ENCODE measurements at regions not wholly inside any gene's neighbourhood (a gene's known extent, or its start where the extent isn't known, plus 50 kb on each side); places are given as distances from the start of the nearest gene placed in this dataset.
"Not testable (repeated sequence)": the region's sequence is repeated elsewhere in the genome, so short reads cannot be mapped to it uniquely, and the experiment has no call there.

DNA sequence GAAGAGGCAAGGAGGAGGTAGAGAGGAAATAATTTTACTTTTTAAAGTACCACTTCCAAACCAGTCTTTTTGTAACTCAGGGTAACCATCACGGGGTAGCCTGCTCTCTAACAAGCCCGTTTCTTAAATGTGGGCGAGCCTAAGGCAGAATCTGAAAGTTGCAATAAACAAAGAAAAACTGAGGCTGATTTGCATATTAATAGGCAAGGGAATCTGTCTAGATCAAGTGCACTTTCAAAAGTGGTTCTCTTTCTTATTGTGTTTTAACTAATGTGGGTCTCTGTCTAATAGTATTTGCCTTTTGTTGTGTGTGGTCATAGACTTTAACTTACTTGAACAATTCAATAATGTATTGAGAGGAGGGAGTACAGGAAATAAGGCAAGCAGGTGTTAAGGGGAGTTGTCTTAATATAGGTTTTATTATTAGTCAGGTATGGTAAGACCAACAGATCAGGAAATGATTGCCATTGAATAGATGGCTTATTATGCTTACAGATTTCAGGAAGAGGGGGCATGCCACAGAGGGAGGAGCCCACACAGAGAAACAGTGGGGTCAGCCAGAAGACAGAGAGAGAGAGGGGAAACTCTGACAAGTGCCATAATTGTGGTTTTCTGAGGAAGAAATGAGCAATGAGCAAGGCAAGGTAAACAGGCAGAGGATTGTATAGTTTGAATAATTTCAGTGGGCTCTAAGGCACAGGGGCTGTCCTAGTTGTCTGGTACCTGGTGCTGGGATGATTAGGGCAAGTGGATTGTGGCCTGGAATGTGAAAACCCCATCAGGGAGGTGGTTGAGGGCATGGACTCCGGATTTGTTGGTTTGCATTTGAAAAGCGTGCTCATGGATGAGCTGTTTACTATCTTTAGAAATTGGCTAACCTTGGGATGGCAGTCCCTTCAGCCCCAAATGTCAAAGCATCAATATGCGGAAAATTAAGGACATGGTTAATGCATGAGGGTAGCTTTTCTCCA is 237.2 kb downstream of the TOX3 start:
- Histone ChIP-seq H3K4me1 (ENCODE audit: control insufficient read depth, insufficient read depth, low read length, poor library complexity, severe bottlenecking) (no peaks in the 10 kb centered on the region), H3K36me3 (ENCODE audit: control insufficient read depth, insufficient read depth, low read length) (no peaks in the 10 kb centered on the region), H3K27ac (ENCODE audit: low read depth, low read length, severe bottlenecking) (no peak overlapping the region), H3K4me3 (ENCODE audit: extremely low read depth, insufficient read depth, low read length, poor library complexity, severe bottlenecking) (no peak overlapping the region), H3K9me3 (ENCODE audit: control insufficient read depth, low read length) (no peaks in the 10 kb centered on the region)
- WGBS, 2 experiments (ENCODE audit: insufficient coverage in 2 of 2), result 65 to 89% methylated on average over 4 to 6 of the region's 6 CpGs

DNA sequence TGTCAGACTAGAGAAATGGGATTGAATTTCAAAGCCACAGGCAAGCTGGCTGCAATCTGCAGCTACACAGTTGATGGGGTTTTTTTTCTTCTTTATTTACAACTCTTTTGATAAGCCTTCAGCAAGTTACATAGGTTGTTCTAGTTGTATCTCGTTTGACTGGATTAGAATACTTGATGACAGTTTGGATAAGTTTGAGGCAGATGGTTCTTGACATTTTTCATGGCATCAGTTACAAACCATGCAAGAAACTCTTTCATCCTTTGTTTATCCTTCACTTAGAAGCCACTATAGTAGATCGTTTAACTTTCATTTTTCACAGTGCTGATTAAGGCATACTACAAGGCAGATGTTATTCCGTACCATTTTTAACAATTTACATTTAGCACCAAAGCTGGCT is 238.9 kb downstream of the TOX3 start:
- 75 to 78% methylated on average over 2 of the region's 3 CpGs for WGBS, 2 experiments (ENCODE audit: insufficient coverage in 2 of 2)
- H3K9me3 ChIP-seq (ENCODE audit: control insufficient read depth, low read length), result no peaks in the 10 kb centered on the region
- no peaks in the 10 kb centered on the region for H3K36me3 ChIP-seq (ENCODE audit: control insufficient read depth, insufficient read depth, low read length)
- no peak overlapping the region for H3K27ac ChIP-seq (ENCODE audit: low read depth, low read length, severe bottlenecking)
- H3K4me3 ChIP-seq (ENCODE audit: extremely low read depth, insufficient read depth, low read length, poor library complexity, severe bottlenecking), result no peak overlapping the region
- H3K4me1 ChIP-seq (ENCODE audit: control insufficient read depth, insufficient read depth, low read length, poor library complexity, severe bottlenecking), result no peaks in the 10 kb centered on the region

DNA sequence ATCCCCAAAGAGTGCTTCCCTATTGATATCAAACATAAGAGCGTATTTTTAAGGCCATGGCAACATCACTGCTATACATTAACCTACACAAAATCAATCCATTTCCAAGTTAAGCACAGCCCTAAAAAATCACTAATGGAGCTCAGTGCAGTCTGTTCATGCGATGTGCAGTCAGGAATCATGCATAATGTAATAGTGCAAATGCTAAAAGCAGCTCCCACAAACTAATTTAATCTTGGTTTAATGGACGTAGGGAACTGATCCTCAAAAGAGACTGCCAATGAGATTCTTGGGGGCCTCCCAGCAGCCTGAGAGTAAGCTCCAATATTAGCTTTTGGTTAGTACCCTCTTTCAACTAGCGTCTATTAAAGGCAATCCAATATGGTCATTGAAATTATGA is 245.9 kb downstream of the TOX3 start:
- Histone ChIP-seq H3K9me3 (ENCODE audit: control insufficient read depth, low read length) (no peaks in the 10 kb centered on the region), H3K4me1 (ENCODE audit: control insufficient read depth, insufficient read depth, low read length, poor library complexity, severe bottlenecking) (no peaks in the 10 kb centered on the region), H3K4me3 (ENCODE audit: extremely low read depth, insufficient read depth, low read length, poor library complexity, severe bottlenecking) (no peak overlapping the region), H3K27ac (ENCODE audit: low read depth, low read length, severe bottlenecking) (no peak overlapping the region), H3K36me3 (ENCODE audit: control insufficient read depth, insufficient read depth, low read length) (no peaks in the 10 kb centered on the region)
- 91 to 100% methylated on average over 2 to 3 of the region's 4 CpGs for WGBS, 2 experiments (ENCODE audit: insufficient coverage in 2 of 2)

DNA sequence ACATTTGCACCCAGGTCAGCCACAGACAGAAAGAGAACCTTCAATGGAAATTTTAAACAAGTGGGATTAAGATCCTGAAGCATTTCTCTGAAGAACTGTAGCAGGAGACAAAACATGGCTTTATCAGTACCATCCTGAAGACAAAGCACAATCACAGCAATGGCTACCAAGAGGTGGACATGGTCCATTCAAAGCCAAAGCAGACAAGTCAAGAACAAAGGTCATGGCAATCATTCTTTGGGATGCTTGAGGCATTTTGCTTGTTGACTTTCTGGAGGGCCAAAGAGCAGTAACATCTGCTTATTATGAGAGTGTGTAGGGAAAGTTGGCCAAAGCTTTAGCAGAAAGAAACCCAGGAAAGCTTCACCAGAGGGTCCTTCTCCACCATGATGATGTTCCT is 248.2 kb downstream of the TOX3 start:
- Histone ChIP-seq H3K27ac (ENCODE audit: low read depth, low read length, severe bottlenecking) (no peak overlapping the region), H3K36me3 (ENCODE audit: control insufficient read depth, insufficient read depth, low read length) (no peaks in the 10 kb centered on the region), H3K4me3 (ENCODE audit: extremely low read depth, insufficient read depth, low read length, poor library complexity, severe bottlenecking) (no peak overlapping the region), H3K9me3 (ENCODE audit: control insufficient read depth, low read length) (no peaks in the 10 kb centered on the region), H3K4me1 (ENCODE audit: control insufficient read depth, insufficient read depth, low read length, poor library complexity, severe bottlenecking) (no peaks in the 10 kb centered on the region)

DNA sequence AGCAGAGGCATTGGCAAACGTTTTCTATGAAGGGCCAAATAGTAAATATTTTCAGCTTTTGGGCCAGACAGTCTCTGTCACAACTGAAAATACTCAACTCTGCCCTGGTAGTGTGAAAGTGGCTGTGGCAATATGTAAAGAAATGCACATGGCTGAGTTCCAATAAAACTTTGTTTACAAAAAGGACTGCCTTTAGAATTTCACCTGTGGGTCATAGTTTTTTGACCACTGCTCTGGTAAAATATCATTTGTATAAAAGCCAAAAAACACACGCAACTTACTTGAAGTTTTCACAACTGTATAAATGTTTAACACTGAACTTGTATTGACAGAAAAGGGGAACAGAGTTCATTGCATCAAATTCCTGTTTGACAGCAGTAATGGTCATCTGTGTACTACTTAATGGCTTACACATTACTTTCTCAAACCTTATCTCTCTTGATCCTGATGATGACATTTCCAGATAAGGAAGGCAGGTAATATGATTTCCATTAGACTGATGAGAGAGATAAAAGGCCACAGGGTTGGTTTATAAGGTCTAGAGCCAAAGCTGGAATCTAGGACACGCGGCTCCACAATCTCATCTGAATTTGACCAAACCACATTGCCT is 250.1 kb downstream of the TOX3 start:
- not testable (repeated sequence) for H3K9me3 ChIP-seq (ENCODE audit: control insufficient read depth, low read length); H3K4me3 ChIP-seq (ENCODE audit: extremely low read depth, insufficient read depth, low read length, poor library complexity, severe bottlenecking); H3K36me3 ChIP-seq (ENCODE audit: control insufficient read depth, insufficient read depth, low read length); H3K4me1 ChIP-seq (ENCODE audit: control insufficient read depth, insufficient read depth, low read length, poor library complexity, severe bottlenecking); H3K27ac ChIP-seq (ENCODE audit: low read depth, low read length, severe bottlenecking)
- WGBS, 2 experiments (ENCODE audit: insufficient coverage in 2 of 2), result 80% methylated on average over 1 of the region's 4 CpGs; no CpG with 5 or more reads in 1 of the 2 experiments

DNA sequence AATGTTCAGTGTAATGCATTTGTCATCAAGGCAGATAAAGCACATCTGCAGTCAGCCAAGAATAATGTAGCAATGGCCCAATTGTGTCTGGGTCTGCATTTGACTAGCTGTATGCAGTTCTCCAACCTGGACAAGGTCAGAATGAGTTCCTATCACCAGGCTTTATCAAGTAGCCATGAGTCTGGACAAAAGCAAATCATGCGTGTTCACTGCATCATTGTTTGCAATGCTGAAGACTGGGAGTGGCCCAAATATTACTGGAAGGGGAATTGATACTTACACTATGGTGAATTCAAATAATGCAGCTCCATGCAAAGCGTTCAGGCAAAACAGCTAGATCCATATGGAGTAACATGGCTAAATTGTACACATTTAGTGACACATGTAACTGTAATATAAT is 250.9 kb downstream of the TOX3 start:
- Histone ChIP-seq H3K27ac (ENCODE audit: low read depth, low read length, severe bottlenecking) (no peak overlapping the region), H3K4me3 (ENCODE audit: extremely low read depth, insufficient read depth, low read length, poor library complexity, severe bottlenecking) (no peak overlapping the region), H3K36me3 (ENCODE audit: control insufficient read depth, insufficient read depth, low read length) (no peaks in the 10 kb centered on the region), H3K9me3 (ENCODE audit: control insufficient read depth, low read length) (no peaks in the 10 kb centered on the region), H3K4me1 (ENCODE audit: control insufficient read depth, insufficient read depth, low read length, poor library complexity, severe bottlenecking) (no peaks in the 10 kb centered on the region)
- WGBS, 2 experiments (ENCODE audit: insufficient coverage in 2 of 2), result 89 to 100% methylated on average over 1 of the region's 2 CpGs

DNA sequence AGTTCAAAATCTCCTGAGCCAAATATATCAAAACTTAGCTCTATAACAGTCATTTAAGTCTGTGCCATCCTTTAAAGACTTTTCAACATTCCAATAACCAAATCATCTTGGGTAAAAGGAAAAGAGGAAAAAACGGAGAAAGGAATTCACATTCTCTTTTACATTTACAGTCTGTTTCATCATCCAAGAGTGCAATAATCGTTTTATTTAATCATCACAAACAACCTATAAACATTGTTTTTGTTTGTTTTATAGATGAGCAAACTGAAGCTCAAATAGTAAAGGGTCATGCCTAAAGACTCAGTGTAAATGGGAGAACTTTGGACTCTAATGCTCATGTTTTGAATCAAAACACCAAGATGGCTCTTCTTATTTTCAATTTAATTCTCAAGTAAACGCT is 252.3 kb downstream of the TOX3 start:
- H3K36me3 ChIP-seq (ENCODE audit: control insufficient read depth, insufficient read depth, low read length), result no peaks in the 10 kb centered on the region
- H3K4me3 ChIP-seq (ENCODE audit: extremely low read depth, insufficient read depth, low read length, poor library complexity, severe bottlenecking), result no peak overlapping the region
- H3K27ac ChIP-seq (ENCODE audit: low read depth, low read length, severe bottlenecking), result no peak overlapping the region
- no peaks in the 10 kb centered on the region for H3K9me3 ChIP-seq (ENCODE audit: control insufficient read depth, low read length)
- H3K4me1 ChIP-seq (ENCODE audit: control insufficient read depth, insufficient read depth, low read length, poor library complexity, severe bottlenecking), result no peaks in the 10 kb centered on the region
- 86 to 100% methylated on average over 1 of the region's 3 CpGs for WGBS, 2 experiments (ENCODE audit: insufficient coverage in 2 of 2)

DNA sequence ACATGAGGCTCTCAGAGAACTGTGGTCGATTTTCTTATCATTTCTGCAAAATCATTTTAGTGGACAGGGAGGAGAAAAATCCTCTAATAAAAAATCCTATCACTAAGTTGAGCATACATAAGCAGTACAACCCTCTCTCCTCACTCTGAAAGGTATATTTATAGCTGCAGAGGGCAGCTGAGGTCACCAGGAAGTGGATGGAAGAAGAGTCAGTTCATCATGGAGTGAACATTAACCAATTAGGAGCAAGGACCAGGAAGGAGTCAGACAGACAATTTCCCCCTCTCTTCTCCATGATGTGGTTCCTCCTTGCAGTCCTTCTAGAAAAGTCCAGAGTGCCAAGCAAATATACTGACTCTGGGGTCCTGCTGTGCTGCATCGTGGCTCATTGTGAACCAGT is 253.7 kb downstream of the TOX3 start:
- H3K4me1 ChIP-seq (ENCODE audit: control insufficient read depth, insufficient read depth, low read length, poor library complexity, severe bottlenecking), result no peaks in the 10 kb centered on the region
- H3K9me3 ChIP-seq (ENCODE audit: control insufficient read depth, low read length), result no peaks in the 10 kb centered on the region
- WGBS, 2 experiments (ENCODE audit: insufficient coverage in 2 of 2), result 91% methylated on average over 1 of the region's 2 CpGs
- H3K27ac ChIP-seq (ENCODE audit: low read depth, low read length, severe bottlenecking), result no peak overlapping the region
- H3K36me3 ChIP-seq (ENCODE audit: control insufficient read depth, insufficient read depth, low read length), result no peaks in the 10 kb centered on the region
- no peak overlapping the region for H3K4me3 ChIP-seq (ENCODE audit: extremely low read depth, insufficient read depth, low read length, poor library complexity, severe bottlenecking)

DNA sequence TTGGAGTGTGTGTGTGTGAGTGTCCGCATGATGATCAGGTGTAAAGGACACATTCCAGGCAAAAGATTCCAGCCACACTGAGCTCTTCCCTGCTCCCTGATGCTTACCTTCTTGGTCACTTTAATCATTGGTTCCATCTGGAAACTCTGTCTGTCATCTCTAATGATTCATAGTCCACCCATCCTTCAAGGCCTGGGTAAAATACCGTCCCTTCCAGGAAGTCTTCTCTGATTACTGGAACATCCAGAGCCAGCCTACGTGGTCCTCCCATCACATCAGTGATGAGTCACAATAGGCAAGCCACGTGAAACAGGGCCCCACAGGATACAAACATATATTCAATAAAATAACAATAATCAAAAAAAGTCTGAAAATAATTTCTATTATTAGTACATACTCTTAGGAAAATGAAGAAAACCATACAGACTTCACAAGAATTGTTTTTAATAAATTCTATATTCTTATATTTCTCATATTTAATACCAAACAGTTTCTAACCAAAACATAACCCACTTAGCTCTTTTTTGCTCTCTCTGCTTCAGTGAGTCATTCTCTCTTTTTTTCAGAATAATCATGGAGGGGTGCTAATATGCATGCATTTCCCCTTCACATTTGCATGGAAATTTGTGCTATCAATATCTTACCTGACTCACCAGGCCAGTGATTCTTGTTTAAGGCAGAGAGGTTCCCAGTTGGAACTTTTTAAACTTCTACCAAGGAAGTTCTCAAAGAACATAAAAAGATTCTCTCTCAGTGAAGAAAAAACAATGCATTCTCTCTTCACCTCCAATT is 263.2 kb downstream of the TOX3 start:
- 80% methylated on average over 2 of the region's 4 CpGs; no CpG with 5 or more reads in 1 of the 2 experiments for WGBS, 2 experiments (ENCODE audit: insufficient coverage in 2 of 2)
- Histone ChIP-seq H3K9me3 (ENCODE audit: control insufficient read depth, low read length) (no peaks in the 10 kb centered on the region), H3K27ac (ENCODE audit: low read depth, low read length, severe bottlenecking) (no peak overlapping the region), H3K4me1 (ENCODE audit: control insufficient read depth, insufficient read depth, low read length, poor library complexity, severe bottlenecking) (no peaks in the 10 kb centered on the region), H3K4me3 (ENCODE audit: extremely low read depth, insufficient read depth, low read length, poor library complexity, severe bottlenecking) (no peak overlapping the region), H3K36me3 (ENCODE audit: control insufficient read depth, insufficient read depth, low read length) (no peaks in the 10 kb centered on the region)

DNA sequence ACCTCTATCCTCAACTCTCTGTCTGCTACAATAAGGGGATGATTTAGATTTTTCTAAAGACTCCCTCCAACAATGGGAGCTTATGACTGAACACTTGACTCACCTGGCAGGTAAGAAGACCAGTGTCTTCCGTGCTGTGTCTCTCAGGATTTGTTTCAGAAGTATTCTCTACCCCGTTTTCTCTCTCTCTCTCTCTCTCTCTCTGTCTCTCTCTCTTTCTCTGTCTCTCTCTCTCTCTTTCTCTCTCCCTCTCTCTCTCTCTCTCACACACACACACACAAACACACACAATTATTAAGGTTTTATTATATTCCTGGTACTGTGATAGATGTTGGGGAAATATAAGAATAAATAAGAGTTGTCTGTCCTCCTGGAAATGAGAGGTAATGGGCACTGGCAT is 263.9 kb downstream of the TOX3 start:
- no peaks in the 10 kb centered on the region for H3K4me1 ChIP-seq (ENCODE audit: control insufficient read depth, insufficient read depth, low read length, poor library complexity, severe bottlenecking)

More for the DNA sequence above, 263.9 kb downstream of the TOX3 start:
- Histone ChIP-seq H3K36me3 (ENCODE audit: control insufficient read depth, insufficient read depth, low read length) (no peaks in the 10 kb centered on the region), H3K9me3 (ENCODE audit: control insufficient read depth, low read length) (no peaks in the 10 kb centered on the region), H3K4me3 (ENCODE audit: extremely low read depth, insufficient read depth, low read length, poor library complexity, severe bottlenecking) (no peak overlapping the region), H3K27ac (ENCODE audit: low read depth, low read length, severe bottlenecking) (no peak overlapping the region)
- WGBS, 2 experiments (ENCODE audit: insufficient coverage in 2 of 2), result 89 to 93% methylated on average over 2 of the region's 2 CpGs

Data from mesodermal cell (in vitro differentiated cells).